ENCODE measurements at regions not wholly inside any gene's neighbourhood (a gene's known extent, or its start where the extent isn't known, plus 50 kb on each side); places are given as distances from the start of the nearest gene placed in this dataset.

GRCh38 chr13:63605403-63605802, 2189.8 kb upstream of the PCDH20 start:
- Histone ChIP-seq H3K4me1 (no peaks in the 10 kb centered on the region), H3K36me3 (ENCODE audit: insufficient read depth in 1 of 2, low read depth in 1 of 2) (no peaks in the 10 kb centered on the region), H3K27ac (no peak overlapping the region), H3K4me3 (no peak overlapping the region), H3K27me3 (ENCODE audit: insufficient read depth in 3 of 3, low read length in 2 of 3) (no peaks in the 10 kb centered on the region), H3K9me3 (peaks cover 12% of the 10 kb centered on the region)
- no peak for ATAC-seq
- TF ChIP-seq CTCF (IDR thresholded peaks at IDR 0.05), result no peak
- DNase-seq, result no peak
- intact Hi-C loops (cut with DNase I), result no loop called here
- 94 to 96% (median 94%) methylated on average over 2 of the region's 2 CpGs for WGBS, 3 donors

GRCh38 chr13:63595811-63596210, 2180.2 kb upstream of the PCDH20 start:
- Histone ChIP-seq H3K4me1 (no peaks in the 10 kb centered on the region), H3K4me3 (no peak overlapping the region), H3K27me3 (ENCODE audit: insufficient read depth in 3 of 3, low read length in 2 of 3) (no peaks in the 10 kb centered on the region), H3K36me3 (ENCODE audit: insufficient read depth in 1 of 2, low read depth in 1 of 2) (no peaks in the 10 kb centered on the region), H3K9me3 (no peaks in the 10 kb centered on the region), H3K27ac (no peak overlapping the region)
- ATAC-seq (no peak), DNase-seq (no peak)
- TF ChIP-seq CTCF (IDR thresholded peaks at IDR 0.05), result no peak
- intact Hi-C loops (cut with DNase I), result no loop called here
- WGBS, 3 donors, result 86 to 91% (median 90%) methylated on average over 7 of the region's 7 CpGs

GRCh38 chr13:63586467-63586866, 2170.8 kb upstream of the PCDH20 start:
- intact Hi-C loops (cut with DNase I), result no loop called here
- no peaks in the 10 kb centered on the region for H3K27me3 ChIP-seq (ENCODE audit: insufficient read depth in 3 of 3, low read length in 2 of 3)
- no peak for ATAC-seq
- no peaks in the 10 kb centered on the region for H3K36me3 ChIP-seq (ENCODE audit: insufficient read depth in 1 of 2, low read depth in 1 of 2)
- no peaks in the 10 kb centered on the region for H3K4me1 ChIP-seq
- H3K9me3 ChIP-seq, result peaks cover 4% of the 10 kb centered on the region
- no peak for TF ChIP-seq CTCF (IDR thresholded peaks at IDR 0.05)
- H3K27ac ChIP-seq, result no peak overlapping the region
- no peak for DNase-seq
- 83 to 89% (median 88%) methylated on average over 7 of the region's 7 CpGs for WGBS, 3 donors
- no peak overlapping the region for H3K4me3 ChIP-seq

GRCh38 chr13:63578796-63579195, 2163.1 kb upstream of the PCDH20 start:
- Histone ChIP-seq H3K27me3 (ENCODE audit: insufficient read depth in 3 of 3, low read length in 2 of 3) (no peaks in the 10 kb centered on the region), H3K4me1 (no peaks in the 10 kb centered on the region), H3K4me3 (no peak overlapping the region), H3K36me3 (ENCODE audit: insufficient read depth in 1 of 2, low read depth in 1 of 2) (no peaks in the 10 kb centered on the region), H3K27ac (no peak overlapping the region), H3K9me3 (peaks cover 4% of the 10 kb centered on the region)
- WGBS, 3 donors, result 78 to 83% (median 79%) methylated on average over 2 of the region's 2 CpGs
- ATAC-seq (no peak), DNase-seq (no peak)
- no peak for TF ChIP-seq CTCF (IDR thresholded peaks at IDR 0.05)
- intact Hi-C loops (cut with DNase I), result no loop called here

GRCh38 chr13:63567031-63567430, 2151.4 kb upstream of the PCDH20 start:
- no peaks in the 10 kb centered on the region for H3K36me3 ChIP-seq (ENCODE audit: insufficient read depth in 1 of 2, low read depth in 1 of 2)
- TF ChIP-seq CTCF (IDR thresholded peaks at IDR 0.05), result no peak
- H3K27ac ChIP-seq, result no peak overlapping the region
- intact Hi-C loops (cut with DNase I), result no loop called here
- DNase-seq (no peak), ATAC-seq (no peak)
- 69 to 79% (median 76%) methylated on average over 1 of the region's 1 CpG for WGBS, 3 donors
- H3K4me3 ChIP-seq, result no peak overlapping the region
- no peaks in the 10 kb centered on the region for H3K27me3 ChIP-seq (ENCODE audit: insufficient read depth in 3 of 3, low read length in 2 of 3)
- no peaks in the 10 kb centered on the region for H3K4me1 ChIP-seq
- no peaks in the 10 kb centered on the region for H3K9me3 ChIP-seq

All from psoas muscle (tissue), 7 donors.